Epithelial cell of prostate (primary cell): ENCODE measurements at regions not wholly inside any gene's neighbourhood (a gene's known extent, or its start where the extent isn't known, plus 50 kb on each side); places are given as distances from the start of the nearest gene placed in this dataset.
A peak's percentile ranks its signal among the peaks of the same experiment; 100 is the strongest.
"Not testable (repeated sequence)": the region's sequence is repeated elsewhere in the genome, so short reads cannot be mapped to it uniquely, and the experiment has no call there.

ENCODE experiments used
- DNase-seq: peaks from one replicate; pipeline ENCODE4 v3.0.0-alpha.2; 2011; ENCODE audit warnings: low read depth, low spot score
- H3K27ac ChIP-seq: fragments of 450-650 bp; 2 replicates; pipeline ENCODE4 v1.5.1; 2017; ENCODE audit warnings: mild to moderate bottlenecking

DNA sequence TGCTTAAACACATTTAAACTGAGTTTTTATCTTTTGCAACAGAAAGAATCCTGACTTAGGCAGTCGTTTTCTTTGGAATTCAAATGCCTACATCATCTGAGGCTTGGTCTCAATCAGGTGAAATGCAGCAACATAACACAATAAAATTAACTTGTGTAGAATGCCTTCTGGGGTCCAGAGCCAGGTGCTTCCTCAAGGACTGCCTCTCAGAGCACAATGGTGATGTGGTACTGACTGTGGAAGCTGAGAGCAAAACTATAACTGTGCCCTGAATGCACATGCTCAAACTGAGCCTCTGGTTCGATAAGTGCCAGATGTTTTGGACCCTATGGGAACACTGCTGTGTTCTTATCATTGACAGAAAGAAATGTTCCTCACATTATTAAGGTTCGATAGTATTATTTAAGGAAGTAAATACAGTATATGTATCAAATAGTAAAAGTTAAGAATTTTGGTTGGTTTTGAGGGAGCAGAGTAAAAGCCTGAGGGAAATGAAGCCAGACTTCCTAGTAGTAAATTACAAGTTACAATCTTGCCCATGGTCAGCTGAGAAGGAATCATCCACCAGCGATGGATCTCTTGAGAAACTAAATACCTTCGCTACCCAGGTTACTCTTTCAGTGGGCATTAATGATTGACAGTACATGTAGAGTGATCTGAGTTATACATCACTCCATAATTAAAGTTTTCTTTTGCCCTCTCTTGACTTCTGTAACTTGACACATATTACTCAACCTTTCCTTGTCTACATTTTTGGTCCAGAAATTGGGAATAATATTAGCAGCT, 122.9 kb upstream of the ATP2B1 start:
- H3K27ac ChIP-seq = no peak overlapping the region
- no peak for DNase-seq

DNA sequence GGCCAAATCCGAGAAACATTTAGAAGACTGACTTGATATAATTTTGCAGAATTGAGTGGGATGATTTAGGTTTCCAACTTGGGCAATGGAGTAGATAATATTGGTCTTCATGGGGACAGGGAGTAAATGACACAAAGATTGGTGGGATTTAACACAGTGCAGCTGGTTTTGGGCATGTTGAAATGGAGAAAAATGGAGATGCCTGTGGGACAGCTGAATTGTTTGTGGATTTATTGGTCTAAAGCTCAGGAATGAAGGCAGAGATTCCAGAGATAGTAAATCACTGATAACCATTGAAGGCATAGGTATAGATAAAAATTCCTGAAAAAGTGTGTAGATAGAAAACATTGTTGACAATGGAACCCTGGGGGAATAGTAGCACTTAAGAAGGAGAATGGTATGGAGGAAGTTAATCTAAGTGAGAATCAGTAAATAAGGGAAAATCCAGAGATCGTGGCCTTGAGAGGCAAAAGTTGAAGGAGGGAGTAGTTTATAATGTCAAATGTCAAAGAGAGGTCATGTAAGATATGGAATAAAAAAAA, 120.9 kb upstream of the ATP2B1 start:
- H3K27ac ChIP-seq = no peak overlapping the region
- no peak for DNase-seq

DNA sequence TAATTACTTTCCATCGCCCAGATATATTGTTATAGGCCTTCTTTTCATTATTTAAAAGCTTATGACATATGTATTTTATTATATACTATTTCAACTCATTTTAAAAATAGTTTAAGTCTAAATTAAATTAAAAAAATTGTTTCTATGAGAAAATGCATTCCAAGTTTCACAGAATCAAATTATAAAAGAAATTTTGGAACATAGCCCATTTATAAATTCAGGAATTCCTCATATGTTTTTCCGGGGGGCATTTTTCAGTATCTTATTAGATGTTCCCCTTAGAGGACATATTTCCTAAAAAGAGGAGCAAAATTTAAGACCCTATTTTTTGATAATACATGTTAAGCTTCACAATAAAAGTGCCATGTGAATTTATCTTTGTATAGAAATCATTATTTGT, 119.9 kb upstream of the ATP2B1 start:
- no peak overlapping the region for H3K27ac ChIP-seq

DNA sequence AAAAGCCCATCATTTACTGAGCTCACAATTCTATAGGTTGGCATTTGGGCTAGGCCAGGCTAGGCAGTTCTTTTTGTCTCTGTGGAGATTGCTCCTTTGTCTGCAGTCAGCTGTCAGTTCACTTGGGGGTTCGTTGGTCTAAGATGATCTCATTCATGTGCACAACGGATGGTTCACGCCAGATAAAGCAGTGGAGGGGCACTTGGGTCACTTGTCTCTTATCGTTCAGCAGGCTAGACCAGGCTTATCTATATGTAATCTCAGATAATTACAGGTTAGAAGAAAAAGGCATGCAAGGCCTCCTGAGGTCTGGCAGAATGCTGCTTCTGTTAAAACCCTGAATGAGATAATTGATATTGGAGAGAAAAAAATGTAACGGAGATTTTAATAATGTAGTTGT, 119.0 kb upstream of the ATP2B1 start:
- no peak overlapping the region for H3K27ac ChIP-seq
- DNase-seq = no peak

More for the DNA sequence above, 119.9 kb upstream of the ATP2B1 start:
- DNase-seq = no peak

DNA sequence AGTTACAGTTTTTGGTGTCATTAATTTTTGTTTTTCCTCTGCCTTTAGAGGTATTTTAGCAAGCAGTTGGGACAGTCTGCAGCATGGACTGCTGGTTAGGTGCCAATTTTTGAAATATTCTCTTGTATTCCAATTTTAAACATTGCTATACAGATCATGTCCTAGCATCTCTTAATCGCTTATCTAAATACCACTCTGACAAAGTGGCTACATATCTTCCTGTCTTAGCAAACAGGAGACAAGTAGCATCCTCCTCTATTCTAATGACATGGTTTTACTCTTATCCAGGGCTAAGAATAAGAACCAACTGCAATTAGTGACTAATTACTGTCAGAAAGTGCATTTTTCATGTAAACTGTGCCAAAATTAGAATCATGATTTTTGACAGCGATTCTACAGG, 117.8 kb upstream of the ATP2B1 start:
- DNase-seq = no peak
- no peak overlapping the region for H3K27ac ChIP-seq

DNA sequence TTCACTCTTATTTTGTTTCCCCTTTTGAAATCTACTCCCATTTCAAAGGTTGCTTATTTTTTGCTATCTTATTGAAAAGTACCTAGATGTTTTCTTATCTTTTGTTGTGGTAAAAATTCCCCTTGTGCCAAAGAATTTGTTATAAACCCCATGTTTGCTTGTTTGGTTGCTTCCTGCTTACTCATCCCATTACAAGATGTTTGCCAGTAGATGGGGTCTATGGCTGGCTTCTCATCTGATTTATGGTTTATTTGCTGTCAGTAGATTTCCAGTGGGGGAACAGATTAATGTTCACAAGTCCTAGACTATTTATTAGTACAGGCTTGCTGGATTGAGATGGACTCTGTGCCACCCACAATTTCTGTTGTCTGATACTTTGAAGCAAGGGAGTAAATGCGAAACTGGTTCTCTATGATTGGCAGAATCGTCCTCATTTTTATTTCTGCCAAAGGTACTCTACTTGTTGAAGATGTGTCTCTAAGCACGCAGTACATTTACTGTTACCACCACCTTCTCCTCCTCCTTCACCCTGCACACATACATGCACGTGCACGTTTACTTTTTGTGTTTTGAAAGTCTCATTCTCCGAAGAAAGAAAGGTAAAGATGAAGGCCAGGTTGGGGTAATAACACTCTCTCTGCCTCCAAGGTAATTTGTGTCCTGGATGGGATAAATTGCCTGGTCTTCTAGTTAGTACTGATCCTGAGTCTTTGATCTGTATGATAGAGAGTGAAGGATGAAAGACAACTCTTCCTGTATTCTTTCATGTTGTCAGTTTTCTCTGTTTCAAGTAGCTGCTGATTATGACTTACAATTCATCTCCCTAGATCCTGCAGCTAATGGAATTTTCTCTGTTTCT, 117.2 kb upstream of the ATP2B1 start:
- no peak for DNase-seq
- no peak overlapping the region for H3K27ac ChIP-seq

DNA sequence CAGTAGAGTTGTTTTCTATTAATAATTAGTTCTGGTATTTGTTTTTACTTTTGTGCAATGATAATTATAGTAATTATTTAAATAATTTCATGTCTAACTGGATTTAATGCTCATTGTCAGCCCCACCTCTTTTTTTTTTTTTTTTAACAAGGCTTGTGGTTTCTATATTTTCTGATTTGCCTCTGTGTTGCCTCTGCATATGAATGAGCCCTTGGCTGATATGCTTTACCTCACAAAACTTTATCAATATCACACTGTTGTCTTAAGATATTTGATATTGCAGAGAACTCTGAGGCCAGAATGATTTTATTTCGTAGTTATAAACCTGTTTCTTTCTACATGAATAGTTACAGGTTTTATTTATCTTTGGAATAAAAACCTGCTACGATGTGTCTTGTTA, 116.2 kb upstream of the ATP2B1 start:
- H3K27ac ChIP-seq = no peak overlapping the region
- DNase-seq = no peak

DNA sequence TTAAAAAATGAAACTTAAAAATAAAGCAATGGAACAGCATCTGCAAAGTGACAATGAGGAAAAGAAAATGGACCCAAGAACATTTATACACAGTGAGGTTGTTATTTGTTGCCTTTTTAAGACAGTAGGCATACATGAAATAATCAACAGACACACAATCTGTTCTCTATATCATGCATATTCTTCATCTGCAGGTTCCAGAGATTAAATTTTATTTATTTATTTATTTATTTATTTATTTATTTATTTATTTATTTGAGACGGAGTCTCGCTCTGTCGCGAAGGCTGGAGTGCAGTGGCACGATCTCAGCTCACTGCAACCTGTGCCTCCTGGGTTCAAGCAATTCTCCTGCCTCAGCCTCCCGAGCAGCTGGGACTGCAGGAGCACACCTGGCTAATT, 114.4 kb upstream of the ATP2B1 start:
- not testable (repeated sequence) for DNase-seq, H3K27ac ChIP-seq

DNA sequence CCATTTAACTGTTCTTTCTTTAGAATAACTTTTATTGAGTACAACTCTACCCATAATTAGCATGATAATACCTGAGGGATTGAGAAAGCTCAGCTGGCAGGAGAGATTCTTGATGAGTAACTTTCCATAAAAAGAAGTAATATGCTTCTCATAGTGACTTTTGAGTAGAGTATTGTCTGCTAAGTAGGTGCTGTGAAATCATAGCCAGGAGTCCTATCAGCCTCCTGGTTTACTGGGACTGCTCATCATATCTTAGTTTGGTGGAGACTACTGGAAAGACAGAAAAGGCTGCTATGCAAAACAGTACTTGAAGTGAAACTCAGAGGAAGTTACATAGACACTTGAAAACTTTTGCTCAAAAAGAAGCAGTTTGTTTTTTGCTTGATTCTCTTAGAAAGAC, 113.3 kb upstream of the ATP2B1 start:
- no peak overlapping the region for H3K27ac ChIP-seq

DNA sequence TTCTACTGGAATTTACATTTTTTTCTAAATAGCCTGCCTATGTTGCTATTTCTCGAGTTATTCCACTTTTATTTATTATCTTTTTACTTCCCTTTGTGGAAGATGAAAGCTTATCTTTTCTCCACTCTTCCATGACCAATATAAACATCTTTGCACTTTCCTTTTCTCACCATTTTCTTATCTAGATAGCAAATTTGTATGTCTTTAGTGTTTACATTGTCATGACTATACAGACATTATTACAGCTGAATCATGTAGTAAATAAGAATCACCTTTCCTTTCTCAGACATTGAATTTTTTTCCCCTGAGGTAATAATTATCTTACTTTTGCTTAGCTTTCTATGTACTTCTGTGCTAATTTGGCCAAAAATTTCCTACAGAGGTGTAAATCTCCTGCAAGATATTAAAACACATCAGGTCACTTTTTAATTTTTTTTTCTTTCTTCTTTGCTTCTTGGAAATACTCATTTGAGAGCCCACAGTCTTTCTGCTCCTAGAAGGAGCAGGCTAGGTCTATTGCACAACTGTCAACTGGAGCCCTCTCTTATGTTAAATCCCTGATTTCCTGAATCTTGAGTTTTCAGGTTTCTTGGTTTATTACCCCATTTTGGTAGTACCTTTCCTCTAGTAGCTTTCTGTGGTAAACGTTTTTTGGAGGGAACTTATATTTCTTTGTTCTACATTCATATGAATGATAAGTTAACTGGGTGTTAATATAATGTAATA, 109.0 kb upstream of the ATP2B1 start:
- DNase-seq = no peak
- no peak overlapping the region for H3K27ac ChIP-seq

More for the DNA sequence above, 113.3 kb upstream of the ATP2B1 start:
- peak; percentile 43 for DNase-seq

DNA sequence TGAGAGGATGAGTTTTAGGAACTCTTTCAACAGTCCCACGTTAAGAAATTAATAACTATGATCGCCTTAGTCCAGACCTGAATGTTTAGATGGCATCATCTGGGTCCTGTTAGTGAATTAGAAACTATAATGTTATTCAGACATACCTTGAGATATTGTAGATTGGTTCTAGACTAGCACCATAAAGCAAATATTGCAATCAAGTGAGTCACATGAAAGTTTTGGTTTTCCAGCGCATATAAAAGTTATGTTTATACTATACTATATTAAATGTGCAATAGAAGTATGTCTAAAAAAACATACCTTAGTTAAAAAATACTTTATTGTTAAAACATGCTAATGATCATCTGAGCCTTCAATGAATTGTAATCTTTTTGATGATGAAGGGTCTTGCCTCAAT, 106.6 kb upstream of the ATP2B1 start:
- no peak for DNase-seq

DNA sequence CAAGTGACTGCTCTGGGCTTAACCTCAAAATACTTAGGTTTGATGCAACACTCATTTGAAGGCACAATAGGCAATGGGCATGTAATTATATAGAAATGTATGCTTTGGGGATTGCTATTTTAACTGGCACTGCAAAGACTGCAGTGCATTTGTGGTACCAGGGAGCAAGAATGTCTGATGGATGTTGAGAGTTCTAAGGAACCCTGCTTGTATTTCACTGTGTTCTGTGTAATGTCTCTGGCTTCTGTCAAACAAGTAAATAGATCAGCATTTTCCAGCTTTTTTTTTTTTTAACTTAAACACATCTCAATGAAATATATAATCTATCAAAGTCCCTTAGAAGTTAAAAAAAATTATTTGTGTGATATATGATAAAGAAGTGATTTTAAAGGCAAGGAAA, 94.8 kb upstream of the ATP2B1 start:
- DNase-seq = no peak
- no peak overlapping the region for H3K27ac ChIP-seq

More for the DNA sequence above, 106.6 kb upstream of the ATP2B1 start:
- no peak overlapping the region for H3K27ac ChIP-seq

DNA sequence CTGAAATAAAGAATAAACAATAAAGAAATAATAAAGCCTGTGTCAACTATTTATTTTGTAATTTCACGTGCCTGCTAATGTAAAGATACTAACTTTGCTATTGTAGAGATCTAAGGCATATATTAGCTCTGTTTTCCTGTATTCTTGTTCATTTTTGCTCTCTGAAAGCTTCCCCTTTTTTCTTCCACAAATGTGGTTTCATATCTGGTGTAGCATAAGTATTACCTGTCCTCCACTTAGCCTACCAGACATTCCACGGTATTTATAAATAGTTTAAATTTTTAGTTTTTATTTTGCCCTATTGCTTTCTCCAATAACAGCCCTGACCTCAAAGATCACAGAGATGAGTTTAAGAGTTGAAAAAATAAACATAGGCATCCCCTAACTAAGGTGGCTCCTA, 92.6 kb upstream of the ATP2B1 start:
- no peak overlapping the region for H3K27ac ChIP-seq
- no peak for DNase-seq

DNA sequence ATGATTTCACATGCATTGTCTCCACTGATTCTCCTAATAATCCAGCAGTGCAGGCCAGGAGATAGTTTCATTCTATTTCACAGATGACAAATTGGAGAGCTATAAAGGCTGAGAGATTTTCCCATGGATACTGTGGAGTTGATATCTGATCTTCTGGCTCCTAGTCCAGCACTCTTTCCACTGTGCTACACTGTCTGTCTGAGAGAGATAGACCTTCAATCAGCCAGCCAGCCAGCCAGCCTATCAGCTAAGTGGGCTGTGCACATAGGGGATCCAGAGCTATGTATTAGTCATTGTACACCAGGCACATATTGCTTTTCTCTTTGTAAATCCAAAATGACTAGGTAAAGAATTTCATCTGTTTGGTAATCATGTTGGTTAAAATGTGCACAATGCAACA, 91.8 kb upstream of the ATP2B1 start:
- DNase-seq = no peak
- no peak overlapping the region for H3K27ac ChIP-seq

DNA sequence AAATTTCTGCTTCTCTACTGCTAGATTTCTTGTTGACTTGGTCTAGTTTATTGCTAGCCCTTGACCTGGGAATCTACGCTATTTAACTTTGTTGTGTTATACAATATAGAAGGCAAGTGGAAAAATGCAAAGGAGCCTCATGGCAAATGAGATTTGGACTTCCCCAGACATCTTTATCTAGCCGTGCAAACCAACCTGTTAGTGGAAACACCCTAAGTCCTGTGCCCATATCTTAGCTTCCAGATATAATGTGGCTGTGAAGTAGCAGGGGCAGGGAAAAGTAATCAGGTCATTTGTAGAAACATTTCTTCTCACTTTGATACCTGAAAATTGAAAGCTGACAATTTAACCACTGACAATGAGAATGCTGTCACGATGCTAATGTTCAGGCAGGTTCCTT, 90.7 kb upstream of the ATP2B1 start:
- no peak for DNase-seq
- no peak overlapping the region for H3K27ac ChIP-seq

DNA sequence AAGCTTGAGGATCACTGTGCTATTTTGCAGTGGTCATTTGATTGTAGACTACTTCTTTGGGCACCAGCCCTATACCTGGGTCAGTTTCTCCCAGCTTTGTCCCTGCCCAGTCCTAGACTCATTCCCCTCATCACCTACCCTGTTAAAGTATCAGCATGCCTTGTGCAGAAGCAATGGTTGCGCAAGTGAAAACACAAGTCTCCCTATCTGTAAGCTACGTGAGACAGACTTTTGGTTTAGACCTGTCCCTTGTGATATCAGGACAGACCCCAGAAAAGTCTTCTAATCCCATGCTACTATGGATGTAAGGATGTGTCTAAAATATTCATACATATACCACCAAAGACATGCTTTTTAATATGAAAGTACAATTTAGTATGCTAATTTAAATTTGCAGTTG, 88.8 kb upstream of the ATP2B1 start:
- no peak overlapping the region for H3K27ac ChIP-seq
- no peak for DNase-seq

DNA sequence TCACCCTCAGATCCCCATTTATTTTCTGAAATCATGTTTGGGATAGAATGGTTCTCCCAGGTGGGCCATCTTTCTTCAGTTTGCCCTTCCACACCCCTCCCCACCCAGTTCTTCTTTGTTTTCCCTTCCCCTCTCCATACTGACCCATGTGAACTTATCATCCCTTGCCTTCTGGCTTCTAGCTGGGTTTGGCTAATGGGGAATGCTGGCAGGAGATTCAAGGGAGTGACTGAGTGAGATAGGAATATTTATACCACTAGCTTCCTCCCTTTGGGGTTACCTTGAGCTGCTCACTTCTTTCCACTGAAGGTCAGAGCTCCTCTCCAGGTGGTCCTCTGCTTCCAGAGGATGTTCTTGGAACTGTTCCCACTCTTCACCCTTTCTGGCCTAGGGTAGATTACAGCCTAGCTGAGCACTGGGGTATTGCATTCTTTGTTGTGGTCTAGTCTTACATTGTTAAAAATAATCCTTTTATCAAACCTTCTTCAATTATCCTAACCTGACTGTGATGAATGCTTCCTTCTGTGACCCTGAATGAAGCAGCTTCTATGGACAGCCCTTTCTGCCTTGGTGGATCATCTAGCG, 88.3 kb upstream of the ATP2B1 start:
- DNase-seq = no peak
- no peak overlapping the region for H3K27ac ChIP-seq

DNA sequence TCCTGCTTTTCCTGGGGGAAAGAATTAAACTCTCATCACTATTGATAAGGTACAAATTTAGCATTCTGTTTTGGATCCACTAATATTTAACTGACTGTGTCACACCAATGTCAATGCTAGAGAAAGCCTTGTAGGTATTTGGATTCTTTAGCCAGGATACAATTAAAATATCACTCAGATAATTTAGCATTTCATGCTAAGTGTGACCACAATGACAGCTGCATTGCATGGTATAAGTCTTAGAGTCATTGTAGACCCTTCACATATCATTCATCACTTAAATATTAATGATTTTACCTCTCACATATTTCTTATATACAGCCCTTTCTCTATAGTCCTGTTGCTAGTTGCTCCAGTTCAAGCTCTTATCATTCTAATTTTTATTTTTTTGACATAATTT, 85.3 kb upstream of the ATP2B1 start:
- no peak overlapping the region for H3K27ac ChIP-seq
- DNase-seq = no peak

DNA sequence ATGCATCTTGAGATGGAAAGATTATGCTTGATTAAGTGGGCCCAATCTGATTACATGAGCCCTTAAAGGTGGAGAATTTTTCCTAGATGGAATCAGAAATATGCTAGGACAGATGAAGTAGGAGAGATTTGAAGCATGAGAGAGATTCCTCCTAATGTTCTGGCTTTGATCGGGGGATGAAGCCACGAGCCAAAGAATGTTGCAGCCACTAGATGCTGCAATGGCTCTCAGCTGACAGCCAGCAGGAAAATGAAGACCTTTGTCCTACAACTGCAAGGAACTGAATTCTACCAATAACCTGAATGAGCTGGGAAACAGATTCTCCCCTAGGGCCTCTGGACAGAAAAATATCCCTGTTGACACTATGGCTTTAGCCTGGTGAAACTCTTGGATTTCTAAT, 82.6 kb upstream of the ATP2B1 start:
- H3K27ac ChIP-seq = no peak overlapping the region

DNA sequence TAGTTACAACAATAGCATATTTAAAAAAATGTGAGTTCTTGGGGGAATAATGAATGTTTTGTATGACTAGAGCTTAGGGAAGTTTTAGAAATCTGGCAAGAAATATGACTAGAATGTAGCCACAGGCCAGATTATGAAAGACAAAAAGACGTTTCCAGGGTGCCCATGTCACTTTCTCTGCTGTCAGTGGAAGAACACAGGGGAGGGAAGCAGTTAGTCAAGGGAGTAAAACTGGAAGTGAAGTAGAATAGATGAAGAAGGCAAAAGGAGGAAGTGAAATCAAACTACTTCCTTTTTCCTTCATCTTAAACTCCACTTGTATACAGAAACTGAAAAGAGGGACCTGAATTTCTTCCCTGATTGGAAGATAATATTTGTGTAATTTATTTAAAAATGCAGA, 81.2 kb upstream of the ATP2B1 start:
- no peak overlapping the region for H3K27ac ChIP-seq
- DNase-seq = no peak

More for the DNA sequence above, 82.6 kb upstream of the ATP2B1 start:
- DNase-seq = no peak
